OCI-LY3 (cell line): ENCODE measurements at regions not wholly inside any gene's neighbourhood (a gene's known extent, or its start where the extent isn't known, plus 50 kb on each side); places are given as distances from the start of the nearest gene placed in this dataset.

ENCODE experiments used
- CTCF ChIP-seq: fragments of 200-600, 300-600 bp; sonication (generic); IDR thresholded peaks from 2 replicates; pipeline ENCODE4 v1.5.1; 2014; ENCODE audit warnings: antibody characterized with exemption, low read length, low read depth
- EZH2phosphoT487 ChIP-seq: fragments of 200-600 bp; shearing (Covaris generic); IDR thresholded peaks from 2 replicates; pipeline ENCODE4 v1.6.1; 2018; ENCODE audit warnings: antibody characterized with exemption, mixed run types, low read depth

- TF ChIP-seq CTCF (no peak), EZH2phosphoT487 (no peak)
Measured at GRCh38 chr11:82636615-82637014, 97.0 kb downstream of the FAM181B start.
